Adipocyte (in vitro differentiated cells): ENCODE measurements at regions not wholly inside any gene's neighbourhood (a gene's known extent, or its start where the extent isn't known, plus 50 kb on each side); places are given as distances from the start of the nearest gene placed in this dataset.

Experiments
- DNase-seq: peaks from one replicate; pipeline ENCODE4 v3.0.0-alpha.2; 2015; ENCODE audit warnings: low read depth
- H3K27me3 ChIP-seq: replicated peaks from 2 replicates; pipeline ENCODE4 v1.7.0; 2013; ENCODE audit warnings: mild to moderate bottlenecking, low read length, moderate library complexity; ENCODE audit not compliant: control insufficient read depth, insufficient read depth
- H3K36me3 ChIP-seq: 2 replicates; pipeline ENCODE4 v1.7.0; 2013; ENCODE audit warnings: low read length, mild to moderate bottlenecking, moderate library complexity; ENCODE audit not compliant: control insufficient read depth, insufficient read depth, severe bottlenecking
- H3K4me1 ChIP-seq: 2 replicates; pipeline ENCODE4 v1.7.0; 2013; ENCODE audit warnings: mild to moderate bottlenecking, low read length, moderate library complexity; ENCODE audit not compliant: control insufficient read depth, insufficient read depth
- H3K4me3 ChIP-seq: 2 replicates; pipeline ENCODE4 v1.7.0; 2013; ENCODE audit warnings: mild to moderate bottlenecking, low read length, moderate library complexity
- H3K9ac ChIP-seq: 2 replicates; pipeline ENCODE4 v1.7.0; 2013; ENCODE audit warnings: mild to moderate bottlenecking, low read length, moderate library complexity
- H3K9me3 ChIP-seq: 2 replicates; pipeline ENCODE4 v1.7.0; 2013; ENCODE audit warnings: mild to moderate bottlenecking, low read length, moderate library complexity; ENCODE audit not compliant: control insufficient read depth

DNA sequence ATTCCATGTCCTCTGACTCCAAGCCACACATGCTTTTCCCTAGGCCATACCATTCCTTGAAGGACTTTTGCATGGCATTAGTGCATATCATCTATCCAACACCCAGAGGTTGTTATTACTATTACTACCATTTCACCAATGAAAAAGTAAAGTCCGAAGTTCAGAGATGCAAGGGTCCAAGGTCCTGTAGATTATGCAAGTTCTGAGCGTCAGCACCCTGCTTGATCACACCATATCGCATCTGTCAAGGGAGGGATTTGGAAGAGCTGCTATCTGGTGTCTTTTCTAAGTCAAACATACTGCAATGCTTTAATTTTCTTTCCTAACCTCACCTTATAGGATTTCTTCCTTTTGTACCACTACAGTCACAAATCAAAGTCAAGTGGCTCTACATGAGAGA is 214.7 kb upstream of the CADM1 start:
- DNase-seq: no peak
- Histone ChIP-seq H3K36me3 (no peaks in the 10 kb centered on the region), H3K9me3 (no peaks in the 10 kb centered on the region), H3K4me3 (no peak overlapping the region), H3K27me3 (peaks cover 18% of the 10 kb centered on the region), H3K4me1 (no peaks in the 10 kb centered on the region), H3K9ac (no peak overlapping the region)

DNA sequence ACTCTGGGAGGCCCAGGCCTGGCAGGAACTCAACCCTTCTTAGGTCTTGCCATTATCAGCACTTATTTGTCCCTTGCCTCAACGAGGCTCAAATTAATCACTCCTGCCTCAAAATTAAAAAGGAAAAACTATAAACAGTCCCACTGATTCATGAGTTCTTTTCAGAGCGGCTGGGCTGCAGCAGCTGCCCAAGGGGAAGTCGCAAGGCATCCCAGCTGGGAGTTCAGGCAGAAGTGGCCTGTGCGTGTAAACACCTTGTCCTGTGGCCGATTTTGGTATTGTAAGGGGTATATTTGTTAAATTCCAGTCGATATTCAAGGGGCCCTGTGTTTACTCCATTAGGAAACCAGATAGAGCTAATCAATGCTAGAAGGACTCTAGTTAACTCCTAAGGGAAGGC is 213.9 kb upstream of the CADM1 start:
- no peaks in the 10 kb centered on the region for H3K4me1 ChIP-seq
- no peak overlapping the region for H3K4me3 ChIP-seq
- no peak for DNase-seq
- H3K36me3 ChIP-seq: no peaks in the 10 kb centered on the region
- H3K9ac ChIP-seq: no peak overlapping the region
- no peaks in the 10 kb centered on the region for H3K9me3 ChIP-seq
- H3K27me3 ChIP-seq: peaks cover 18% of the 10 kb centered on the region

DNA sequence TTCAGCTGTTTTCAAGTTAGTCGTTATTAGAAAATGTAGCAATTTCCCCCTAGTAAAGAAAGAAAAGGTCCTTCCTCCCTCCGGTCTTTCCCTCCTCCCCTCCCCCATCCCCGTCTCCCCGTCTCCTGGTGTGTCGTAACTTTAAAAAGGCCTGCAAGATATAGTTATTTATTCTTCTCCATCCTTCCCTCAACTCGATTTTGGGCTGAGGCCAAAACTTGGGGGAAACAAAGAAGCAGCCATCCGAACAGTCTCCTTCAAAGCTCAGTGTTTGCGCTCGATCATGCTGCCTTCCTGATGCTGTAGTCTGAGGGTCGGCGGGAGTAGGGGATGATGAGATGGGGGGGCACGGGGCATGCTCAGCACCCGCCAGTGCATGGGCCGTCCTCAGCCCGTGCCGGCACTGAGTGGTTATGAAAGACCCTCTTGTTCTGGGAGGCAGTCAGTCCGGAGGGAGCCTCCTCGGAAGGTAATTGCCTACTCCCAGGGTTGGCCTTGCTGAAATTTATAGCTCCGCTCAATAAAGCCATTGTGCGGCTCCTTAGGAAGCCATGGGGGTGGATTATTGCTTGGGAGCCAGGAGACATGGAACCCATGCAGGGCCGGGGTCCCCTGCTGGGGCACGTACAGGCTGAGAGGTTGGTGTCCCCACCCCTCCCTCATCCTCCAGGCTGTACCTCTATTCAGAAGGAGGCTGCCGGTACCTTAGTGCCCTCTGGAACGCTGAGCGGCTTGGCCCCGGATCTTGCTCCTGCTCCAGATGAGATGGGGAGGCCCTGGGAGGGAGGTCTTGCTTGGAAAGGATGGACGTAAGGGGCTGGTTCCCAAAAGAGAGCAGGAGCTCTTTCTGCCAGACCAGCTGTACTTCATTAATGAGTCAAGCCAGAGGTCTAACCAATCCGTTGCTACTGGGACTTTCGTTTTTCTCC is 212.7 kb upstream of the CADM1 start:
- Histone ChIP-seq H3K4me1 (no peaks in the 10 kb centered on the region), H3K36me3 (no peaks in the 10 kb centered on the region), H3K27me3 (peaks cover 18% of the 10 kb centered on the region), H3K4me3 (no peak overlapping the region), H3K9ac (no peak overlapping the region), H3K9me3 (no peaks in the 10 kb centered on the region)
- DNase-seq: no peak

DNA sequence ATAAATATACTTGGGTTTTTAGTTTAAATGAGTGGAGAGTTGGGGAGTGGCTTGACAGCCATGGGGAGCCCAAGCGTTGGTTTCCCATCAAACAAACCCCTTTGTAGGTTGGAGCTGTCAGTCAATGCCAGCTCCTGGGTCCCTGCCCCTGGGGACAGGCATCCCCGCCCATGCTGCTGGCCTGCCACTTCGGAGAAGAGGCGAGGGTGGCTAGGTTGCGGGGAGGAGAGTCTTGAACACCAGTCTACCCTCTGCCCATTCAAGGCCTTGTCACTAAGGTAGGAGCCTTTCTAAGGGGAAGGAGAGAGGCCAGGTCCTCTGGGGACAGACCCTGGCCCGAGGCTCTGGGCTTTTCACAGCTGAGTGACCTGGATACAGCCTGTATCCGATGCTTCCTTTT is 211.9 kb upstream of the CADM1 start:
- Histone ChIP-seq H3K4me1 (no peaks in the 10 kb centered on the region), H3K9ac (no peak overlapping the region)
- no peak for DNase-seq

DNA sequence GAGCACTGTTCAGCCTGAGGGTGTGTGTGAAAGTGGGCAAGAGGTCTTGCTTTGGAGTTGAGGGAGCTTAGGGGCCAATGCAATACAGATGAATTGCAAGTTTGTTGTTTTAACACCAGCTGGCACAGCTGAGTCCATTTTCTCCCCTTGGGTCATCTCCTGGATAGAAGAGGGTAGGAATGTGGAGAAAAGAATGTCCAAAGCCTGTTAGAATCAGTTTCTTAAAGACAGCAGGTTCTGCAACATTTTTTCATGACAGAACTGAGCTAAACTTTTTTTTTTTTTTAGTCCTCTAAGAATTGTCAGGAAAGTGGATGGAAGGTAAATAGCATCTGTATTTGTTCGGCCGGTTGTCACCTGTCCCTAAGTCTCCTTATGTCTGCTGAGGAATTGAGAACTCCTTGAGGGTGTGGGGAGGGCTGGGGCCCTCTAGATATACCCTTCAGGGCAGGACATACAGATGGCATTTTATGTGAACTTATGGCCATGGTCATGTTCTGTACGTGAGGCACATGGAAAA is 211.1 kb upstream of the CADM1 start:
- no peak for DNase-seq

More for the DNA sequence above, 211.9 kb upstream of the CADM1 start:
- Histone ChIP-seq H3K9me3 (no peaks in the 10 kb centered on the region), H3K27me3 (peaks cover 21% of the 10 kb centered on the region), H3K36me3 (no peaks in the 10 kb centered on the region), H3K4me3 (no peak overlapping the region)

DNA sequence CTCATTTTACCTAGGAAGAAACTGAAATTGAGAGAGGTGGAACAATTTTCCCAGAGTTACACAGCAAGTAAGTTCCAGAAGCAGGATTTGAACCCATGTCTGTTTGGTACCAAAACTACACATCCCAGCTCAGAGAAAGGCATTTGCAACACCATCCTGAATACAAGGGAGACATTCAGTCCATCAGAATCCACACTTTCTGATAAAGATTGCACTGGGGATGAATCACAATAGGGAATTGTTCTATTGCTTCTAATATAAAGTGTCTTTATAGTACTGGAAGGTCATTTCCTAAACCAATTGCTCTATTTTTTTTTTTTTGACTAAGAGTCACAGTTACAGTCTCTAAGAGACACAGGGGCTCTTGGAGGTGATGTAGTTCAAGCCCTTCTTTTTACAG is 208.1 kb upstream of the CADM1 start:
- Histone ChIP-seq H3K9me3 (no peaks in the 10 kb centered on the region), H3K9ac (no peak overlapping the region), H3K36me3 (no peaks in the 10 kb centered on the region), H3K27me3 (peaks cover 18% of the 10 kb centered on the region), H3K4me1 (no peaks in the 10 kb centered on the region), H3K4me3 (no peak overlapping the region)
- DNase-seq: no peak

More for the DNA sequence above, 211.1 kb upstream of the CADM1 start:
- H3K4me1 ChIP-seq: no peaks in the 10 kb centered on the region
- H3K9me3 ChIP-seq: no peaks in the 10 kb centered on the region
- no peak overlapping the region for H3K9ac ChIP-seq
- H3K36me3 ChIP-seq: no peaks in the 10 kb centered on the region
- peaks cover 21% of the 10 kb centered on the region for H3K27me3 ChIP-seq
- no peak overlapping the region for H3K4me3 ChIP-seq

DNA sequence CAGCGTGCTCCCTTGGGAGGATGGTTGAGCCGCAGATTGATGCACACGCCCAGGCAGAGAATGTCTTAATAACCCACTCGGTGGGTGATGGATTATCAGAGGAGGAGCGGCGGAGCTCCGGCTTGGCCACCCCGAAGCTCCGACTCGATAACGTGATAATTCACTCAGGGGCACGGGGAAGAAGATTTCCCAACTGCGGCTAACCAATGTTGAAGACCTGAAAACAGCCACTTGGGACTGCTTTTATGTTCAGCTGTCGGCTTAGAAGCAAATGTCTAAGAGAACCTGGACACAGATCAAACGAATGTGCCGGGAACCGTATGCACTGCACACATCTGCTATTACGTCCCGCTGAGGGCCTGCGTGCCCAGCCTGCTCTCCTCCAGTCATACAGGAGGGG is 206.8 kb upstream of the CADM1 start:
- DNase-seq: no peak
- no peaks in the 10 kb centered on the region for H3K9me3 ChIP-seq
- H3K4me1 ChIP-seq: no peaks in the 10 kb centered on the region
- no peaks in the 10 kb centered on the region for H3K36me3 ChIP-seq
- H3K27me3 ChIP-seq: peaks cover 10% of the 10 kb centered on the region
- no peak overlapping the region for H3K9ac ChIP-seq
- no peak overlapping the region for H3K4me3 ChIP-seq

DNA sequence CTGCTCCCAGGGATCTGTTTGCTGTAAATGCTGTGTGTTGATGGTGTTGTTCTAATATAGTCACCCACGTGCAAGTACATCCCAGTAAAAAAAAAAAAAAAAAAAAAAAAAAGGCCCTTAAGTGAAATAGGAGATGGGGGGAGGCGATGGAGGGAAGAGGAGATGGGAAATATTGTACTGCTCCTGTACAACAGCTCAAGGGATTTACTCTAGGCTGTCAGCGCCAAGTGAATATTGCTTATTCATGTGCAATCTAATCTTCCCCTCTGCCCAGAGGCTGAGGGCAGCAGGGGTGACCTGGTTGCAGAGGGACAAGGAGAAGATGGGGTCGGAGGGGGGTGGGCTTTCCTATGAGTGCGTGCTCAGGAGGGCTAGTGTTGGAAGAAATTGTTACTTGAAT is 206.2 kb upstream of the CADM1 start:
- H3K36me3 ChIP-seq: no peaks in the 10 kb centered on the region
- no peaks in the 10 kb centered on the region for H3K9me3 ChIP-seq
- no peak overlapping the region for H3K4me3 ChIP-seq
- peaks cover 7% of the 10 kb centered on the region for H3K27me3 ChIP-seq
- DNase-seq: no peak
- no peak overlapping the region for H3K9ac ChIP-seq
- H3K4me1 ChIP-seq: no peaks in the 10 kb centered on the region

DNA sequence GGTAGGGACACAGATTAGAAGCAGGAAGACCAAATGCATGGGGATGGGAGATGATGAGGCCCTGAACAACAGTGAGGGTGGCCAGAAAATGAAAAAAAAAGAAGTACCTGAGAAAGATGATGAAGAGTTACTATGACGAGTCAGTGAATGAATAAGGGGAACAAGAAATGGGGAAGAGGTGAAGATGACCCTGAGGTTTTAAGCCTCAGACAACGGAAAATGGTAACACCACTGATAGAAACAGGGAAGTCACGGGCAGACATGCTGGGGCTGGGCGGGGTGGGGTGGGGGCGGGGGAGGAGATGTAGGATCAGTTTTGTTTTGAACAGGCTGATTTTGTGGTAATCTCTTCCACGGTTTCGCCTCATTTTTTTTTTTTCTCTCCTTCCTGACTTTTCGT is 205.1 kb upstream of the CADM1 start:
- DNase-seq: no peak
- H3K9ac ChIP-seq: no peak overlapping the region
- H3K27me3 ChIP-seq: peaks cover 3% of the 10 kb centered on the region
- H3K36me3 ChIP-seq: no peaks in the 10 kb centered on the region
- no peaks in the 10 kb centered on the region for H3K4me1 ChIP-seq
- H3K4me3 ChIP-seq: no peak overlapping the region
- H3K9me3 ChIP-seq: no peaks in the 10 kb centered on the region

DNA sequence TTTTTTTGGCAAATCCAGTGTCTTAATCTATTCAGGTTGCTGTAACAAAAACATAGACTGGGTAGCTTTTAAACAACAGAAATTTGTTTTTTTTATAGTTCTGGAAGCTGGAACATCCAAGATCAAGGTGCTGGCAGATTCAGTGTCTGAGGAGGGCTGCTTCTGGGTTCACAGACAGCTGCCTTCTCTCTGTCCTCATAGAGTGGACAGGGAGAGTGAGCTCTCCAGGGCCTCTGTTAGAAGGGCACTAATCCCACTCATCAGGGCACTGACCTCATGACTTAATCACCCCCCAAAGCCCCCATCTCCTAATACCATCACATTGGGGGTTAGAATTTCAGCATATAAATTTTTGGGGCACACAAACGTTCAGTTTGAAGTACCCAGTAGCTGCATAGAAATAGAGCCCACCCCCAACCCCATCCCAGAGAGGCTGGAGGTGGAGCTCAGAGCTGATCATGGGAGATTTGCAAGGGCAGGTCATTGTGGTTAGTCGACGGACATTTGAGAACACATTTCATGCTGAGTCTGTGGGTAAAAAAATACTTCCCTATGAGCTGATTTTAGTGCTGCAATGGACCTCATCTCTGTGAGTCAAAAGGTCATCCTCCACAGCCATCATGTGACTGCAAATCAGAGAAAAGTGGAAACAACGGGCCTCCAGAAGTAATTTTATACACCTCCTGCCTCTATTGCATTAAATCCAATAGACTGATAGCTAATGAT is 203.1 kb upstream of the CADM1 start:
- H3K4me1 ChIP-seq: no peaks in the 10 kb centered on the region
- DNase-seq: no peak
- no peaks in the 10 kb centered on the region for H3K9me3 ChIP-seq
- no peak overlapping the region for H3K4me3 ChIP-seq
- H3K9ac ChIP-seq: no peak overlapping the region
- H3K27me3 ChIP-seq: peaks cover 3% of the 10 kb centered on the region
- H3K36me3 ChIP-seq: no peaks in the 10 kb centered on the region

DNA sequence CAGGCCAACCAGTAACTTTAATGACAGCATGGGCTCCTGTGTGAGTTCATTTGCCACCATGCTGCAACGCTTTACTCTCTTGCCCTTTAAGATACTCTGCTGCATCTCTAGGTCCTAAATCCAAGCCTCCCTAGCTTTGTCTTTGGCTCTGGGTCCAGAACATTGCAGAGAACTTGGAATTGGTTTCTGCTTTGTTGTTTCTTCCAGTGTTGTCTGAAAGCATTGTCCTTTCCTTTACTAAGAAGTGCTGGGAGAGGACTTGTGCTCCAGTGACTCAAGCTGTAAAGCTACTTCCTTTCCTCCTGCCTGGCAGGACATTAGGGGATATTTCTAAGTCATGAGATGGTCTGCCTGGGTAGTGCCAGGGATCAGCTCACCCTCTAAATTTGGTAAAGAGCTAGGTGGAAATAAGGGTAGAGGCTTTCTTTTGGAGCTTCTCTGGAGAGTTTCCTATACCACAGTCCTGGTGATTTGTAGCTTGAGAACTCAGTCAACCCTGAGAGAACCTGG is 202.5 kb upstream of the CADM1 start:
- Histone ChIP-seq H3K4me1 (no peaks in the 10 kb centered on the region), H3K36me3 (no peaks in the 10 kb centered on the region), H3K27me3 (peaks cover 3% of the 10 kb centered on the region), H3K9ac (no peak overlapping the region), H3K4me3 (no peak overlapping the region), H3K9me3 (no peaks in the 10 kb centered on the region)
- no peak for DNase-seq
